C4-2B (cell line): ENCODE measurements at regions not wholly inside any gene's neighbourhood (a gene's known extent, or its start where the extent isn't known, plus 50 kb on each side); places are given as distances from the start of the nearest gene placed in this dataset.
A peak's percentile ranks its signal among the peaks of the same experiment; 100 is the strongest.

ENCODE experiments used
- CTCF ChIP-seq: fragments of 450-650 bp; conservative IDR thresholded peaks from 2 replicates; pipeline ENCODE4 v1.5.1; 2017; ENCODE audit warnings: mild to moderate bottlenecking
- ZFX ChIP-seq: fragments of 450-650 bp; IDR thresholded peaks from 2 replicates; pipeline ENCODE4 v1.6.1; 2017

- TF ChIP-seq CTCF (peak; percentile 27), ZFX (no peak)
Measured at GRCh38 chr4:19791422-19792123, 460.1 kb upstream of the SLIT2 start.
